SH-SY5Y (cell line): ENCODE measurements at regions not wholly inside any gene's neighbourhood (a gene's known extent, or its start where the extent isn't known, plus 50 kb on each side); places are given as distances from the start of the nearest gene placed in this dataset.

ENCODE experiments used
- GATA2 ChIP-seq: IDR thresholded peaks from 2 replicates; pipeline ENCODE4 v1.6.1; 2011; ENCODE audit warnings: mild to moderate bottlenecking, low read depth, low read length
- GATA3 ChIP-seq: IDR thresholded peaks from 2 replicates; pipeline ENCODE4 v1.6.1; 2011; ENCODE audit warnings: low read depth, mild to moderate bottlenecking, low read length, moderate library complexity

GRCh38 chr18:68482815-68483214 lies 232.1 kb downstream of the TMX3 start:
- TF ChIP-seq GATA2 (no peak), GATA3 (no peak)
